CD4-positive, alpha-beta T cell (primary cell): ENCODE measurements at regions not wholly inside any gene's neighbourhood (a gene's known extent, or its start where the extent isn't known, plus 50 kb on each side); places are given as distances from the start of the nearest gene placed in this dataset.

Source experiments
- ATAC-seq: fragments of 200-7000 bp; cut with Tn5 transposase; one replicate; pipeline ENCODE4 v1.10.0; 2022; ENCODE audit warnings: mild to moderate bottlenecking; ENCODE audit not compliant: poor library complexity
- CTCF ChIA-PET: fragments of 350-600 bp; sonication (Branson Sonifier 250); formaldehyde crosslinking; loops from one replicate; lab custom pipeline; 2021; ENCODE audit warnings: antibody characterized with exemption, inconsistent platforms; lab: Charles Lee
- POLR2A ChIA-PET: fragments of 350-600 bp; sonication (Branson Sonifier 250); formaldehyde crosslinking; loops from one replicate; lab custom pipeline; 2021; ENCODE audit warnings: antibody characterized with exemption, inconsistent platforms; lab: Charles Lee
- DNase-seq, 14 experiments: peaks; one replicate each; pipeline ENCODE4 v3.0.0-alpha.2; 2013 to 2020; ENCODE audit warnings: mixed read lengths in 2 of 14
- H3K27ac ChIP-seq, 2 donors: one replicate each; pipeline versions ENCODE4 v1.5.1 to v1.7.0; 2013; ENCODE audit warnings: low read length in 2 of 2, low read depth in 1 of 2, mild to moderate bottlenecking in 1 of 2
- H3K27me3 ChIP-seq, 2 experiments: 1 replicate in 1 of 2; 2 replicates in 1 of 2; pipeline versions ENCODE4 v1.6.1 to v1.7.0; 2013; ENCODE audit warnings: low read length in 2 of 2, control low read depth in 1 of 2, mild to moderate bottlenecking in 1 of 2, moderate library complexity in 1 of 2; ENCODE audit not compliant: insufficient read depth in 2 of 2, control insufficient read depth in 1 of 2
- H3K36me3 ChIP-seq: one replicate; pipeline ENCODE4 v1.6.1; 2013; ENCODE audit warnings: low read length, control low read depth; ENCODE audit not compliant: insufficient read depth
- H3K4me1 ChIP-seq: one replicate; pipeline ENCODE4 v1.6.1; 2013; ENCODE audit warnings: low read length, control low read depth; ENCODE audit not compliant: insufficient read depth
- H3K4me3 ChIP-seq: one replicate; pipeline ENCODE4 v1.5.1; 2013; ENCODE audit warnings: mild to moderate bottlenecking, low read length, moderate library complexity
- H3K9me3 ChIP-seq, 2 experiments: 1 replicate in 1 of 2; 2 replicates in 1 of 2; pipeline versions ENCODE4 v1.6.1 to v1.7.0; 2013; ENCODE audit warnings: low read length in 2 of 2, mild to moderate bottlenecking in 2 of 2, control low read depth in 1 of 2, moderate library complexity in 1 of 2; ENCODE audit not compliant: control insufficient read depth in 1 of 2, insufficient read depth in 1 of 2
- H3K27ac Mint-ChIP-seq: one replicate; pipeline ENCODE4 v1.8.0; 2020; ENCODE audit warnings: mixed read lengths
- H3K27me3 Mint-ChIP-seq: one replicate; pipeline ENCODE4 v1.8.0; 2021; ENCODE audit warnings: mixed read lengths
- H3K36me3 Mint-ChIP-seq: one replicate; pipeline ENCODE4 v1.8.0; 2021; ENCODE audit warnings: low read depth, mixed read lengths
- H3K4me1 Mint-ChIP-seq: one replicate; pipeline ENCODE4 v1.8.0; 2021; ENCODE audit warnings: low read depth, mixed read lengths
- H3K4me3 Mint-ChIP-seq: one replicate; pipeline ENCODE4 v1.8.0; 2020; ENCODE audit warnings: mild to moderate bottlenecking, mixed read lengths
- H3K9me3 Mint-ChIP-seq: one replicate; pipeline ENCODE4 v1.8.0; 2020; ENCODE audit warnings: mixed read lengths
- CTCF ChIP-seq: fragments of 200-600 bp; IDR thresholded peaks from one replicate; pipeline ENCODE4 v1.8.0; 2022; ENCODE audit warnings: antibody characterized with exemption, mild to moderate bottlenecking
- intact Hi-C, 2 experiments: fragments of 100-400 bp; cut with DNase I in 1 of 2; cut with micrococcal nuclease in 1 of 2; formaldehyde crosslinking; loops; one replicate each; pipeline versions ENCODE4 v1.15.1 to v1.9.0; 2023 to 2025; cut with DNase I, micrococcal nuclease

- DNase-seq, result no peak
- no peaks in the 10 kb centered on the region for H3K4me1 Mint-ChIP-seq
- no peaks in the 10 kb centered on the region for H3K4me1 ChIP-seq
- intact Hi-C loops, result no loop called here
- no peak for ATAC-seq
- TF ChIP-seq CTCF, result no peak
- no peaks in the 10 kb centered on the region for H3K36me3 ChIP-seq
- H3K27me3 Mint-ChIP-seq, result peaks cover 9% of the 10 kb centered on the region
- no peaks in the 10 kb centered on the region for H3K9me3 Mint-ChIP-seq
- no peaks in the 10 kb centered on the region for H3K9me3 ChIP-seq
- ChIA-PET CTCF (no interaction called here), POLR2A (no interaction called here)
- H3K4me3 Mint-ChIP-seq, result no peak overlapping the region
- H3K27me3 ChIP-seq, result no peaks in the 10 kb centered on the region
- no peak overlapping the region for H3K27ac ChIP-seq
- H3K36me3 Mint-ChIP-seq, result no peaks in the 10 kb centered on the region
- no peak overlapping the region for H3K4me3 ChIP-seq
- no peak overlapping the region for H3K27ac Mint-ChIP-seq
These were observed 343.2 kb downstream of the DMAC1 start for GRCh38 chr9:7456377-7456776.

GRCh38 chr9:7454624-7455023 lies 345.0 kb downstream of the DMAC1 start:
- Mint-ChIP-seq H3K4me3 (no peak overlapping the region), H3K36me3 (no peaks in the 10 kb centered on the region), H3K27ac (no peak overlapping the region), H3K4me1 (no peaks in the 10 kb centered on the region), H3K9me3 (no peaks in the 10 kb centered on the region), H3K27me3 (peaks cover 9% of the 10 kb centered on the region)
- Histone ChIP-seq H3K9me3 (peaks cover 0 to 3% of the 10 kb centered on the region in 2 experiments), H3K4me1 (no peaks in the 10 kb centered on the region), H3K27me3 (no peaks in the 10 kb centered on the region), H3K36me3 (no peaks in the 10 kb centered on the region), H3K27ac (no peak overlapping the region), H3K4me3 (no peak overlapping the region)
- no peak for TF ChIP-seq CTCF
- intact Hi-C loops, result no loop called here
- POLR2A ChIA-PET, result no interaction called here
- ATAC-seq, result no peak
- no peak for DNase-seq
- CTCF ChIA-PET, result no interaction called here

- peaks cover 9% of the 10 kb centered on the region for H3K27me3 Mint-ChIP-seq
- no peaks in the 10 kb centered on the region for H3K9me3 Mint-ChIP-seq
- no peaks in the 10 kb centered on the region for H3K4me1 ChIP-seq
- peaks cover 0 to 4% of the 10 kb centered on the region in 2 experiments for H3K9me3 ChIP-seq
- ATAC-seq, result no peak
- H3K4me3 Mint-ChIP-seq, result no peak overlapping the region
- H3K27ac ChIP-seq, result no peak overlapping the region
- CTCF ChIA-PET, result no interaction called here
- POLR2A ChIA-PET, result no interaction called here
- H3K4me1 Mint-ChIP-seq, result no peaks in the 10 kb centered on the region
- DNase-seq, result no peak
- no peaks in the 10 kb centered on the region for H3K36me3 Mint-ChIP-seq
- no peaks in the 10 kb centered on the region for H3K36me3 ChIP-seq
- no peaks in the 10 kb centered on the region for H3K27me3 ChIP-seq
- no peak overlapping the region for H3K4me3 ChIP-seq
- intact Hi-C loops, result no loop called here
- TF ChIP-seq CTCF, result no peak
- H3K27ac Mint-ChIP-seq, result no peak overlapping the region
These were observed 347.2 kb downstream of the DMAC1 start for GRCh38 chr9:7452378-7452777.
